MCF 10A (cell line): ENCODE measurements at regions not wholly inside any gene's neighbourhood (a gene's known extent, or its start where the extent isn't known, plus 50 kb on each side); places are given as distances from the start of the nearest gene placed in this dataset.

Experiments
- BruUV-seq: library from RNA; stranded (reverse); fragments of 400-500 nt; replicated peaks from 2 replicates; lab custom pipeline; 2021; lab: Mats Ljungman, UMichigan
- CTCF ChIA-PET: fragments of 300-600 bp; sonication (Branson Sonifier 250); formaldehyde crosslinking; extraction: SDS; loops from one replicate; lab custom pipeline; 2021; ENCODE audit warnings: antibody characterized with exemption, inconsistent platforms; lab: Yijun Ruan, JAX
- POLR2A ChIA-PET: fragments of 300-600, 350-650 bp; sonication (Branson Sonifier 250); formaldehyde crosslinking; extraction: SDS; loops from one replicate; lab custom pipeline; 2020; ENCODE audit warnings: antibody characterized with exemption, inconsistent platforms; lab: Yijun Ruan, JAX
- DNase-seq: peaks from one replicate; pipeline ENCODE4 v3.0.0-alpha.2; 2018; ENCODE audit not compliant: unreplicated experiment
- H3K27ac Mint-ChIP-seq: one replicate; pipeline ENCODE4 v1.8.0; 2022; ENCODE audit warnings: mild to moderate bottlenecking, low read depth, mixed read lengths; ENCODE audit not compliant: unreplicated experiment
- H3K27me3 Mint-ChIP-seq: one replicate; pipeline ENCODE4 v1.8.0; 2022; ENCODE audit warnings: mixed read lengths; ENCODE audit not compliant: insufficient read depth, unreplicated experiment
- H3K36me3 Mint-ChIP-seq: one replicate; pipeline ENCODE4 v1.8.0; 2022; ENCODE audit warnings: mild to moderate bottlenecking, moderate library complexity, mixed read lengths; ENCODE audit not compliant: insufficient read depth, unreplicated experiment
- H3K4me1 Mint-ChIP-seq: one replicate; pipeline ENCODE4 v1.8.0; 2022; ENCODE audit warnings: mixed read lengths; ENCODE audit not compliant: insufficient read depth, unreplicated experiment
- H3K4me3 Mint-ChIP-seq: one replicate; pipeline ENCODE4 v1.8.0; 2022; ENCODE audit warnings: mild to moderate bottlenecking, moderate library complexity, mixed read lengths; ENCODE audit not compliant: unreplicated experiment
- H3K9me3 Mint-ChIP-seq: one replicate; pipeline ENCODE4 v1.8.0; 2022; ENCODE audit warnings: mixed read lengths; ENCODE audit not compliant: unreplicated experiment
- intact Hi-C: fragments of 100-400 bp; cut with micrococcal nuclease; formaldehyde crosslinking; loops from 2 replicates; pipeline ENCODE4 v1.14.1; 2022
- TF ChIP-seq, protein P1 (sequence below): fragments of 200-600 bp; IDR thresholded peaks from one replicate; pipeline ENCODE4 v1.8.0; 2022; ENCODE audit warnings: antibody characterized with exemption, mild to moderate bottlenecking; ENCODE audit not compliant: unreplicated experiment

DNA sequence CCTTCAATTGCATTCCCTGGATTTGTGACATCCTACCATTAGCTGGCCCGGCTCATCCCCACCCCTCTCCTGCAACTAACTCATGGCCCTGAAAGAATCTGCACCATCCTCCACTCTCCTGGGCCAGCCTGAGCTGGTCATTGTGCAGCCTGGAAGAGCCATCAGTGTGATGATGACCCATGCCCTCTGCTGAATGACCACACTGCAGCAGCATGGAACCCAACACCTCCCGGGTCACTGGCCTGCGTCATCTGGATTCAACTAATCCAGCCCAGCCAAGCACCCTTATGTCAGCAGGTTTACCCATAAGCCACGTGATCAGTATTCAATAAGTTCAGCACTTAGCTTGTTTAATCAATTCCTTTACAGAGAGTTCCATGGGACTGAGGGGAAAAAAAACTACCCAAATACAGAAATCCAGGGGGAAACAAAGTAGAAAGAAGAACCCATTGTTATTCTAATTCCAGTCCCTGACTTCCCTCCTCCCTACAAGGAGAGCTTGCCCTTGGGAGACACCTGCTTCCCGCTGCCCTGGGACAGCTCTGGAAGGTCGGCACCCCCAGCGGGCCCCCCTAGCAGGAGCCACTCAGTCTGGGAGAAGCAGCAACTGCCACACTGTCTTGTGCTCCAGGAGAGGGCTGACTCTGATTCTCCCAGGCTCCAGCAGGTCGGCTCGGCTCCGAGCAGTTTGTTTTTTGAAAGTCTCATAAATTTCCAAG, 309.1 kb upstream of the TLE3 start:
- no peaks in the 10 kb centered on the region for H3K9me3 Mint-ChIP-seq
- H3K4me1 Mint-ChIP-seq, result peaks cover 9% of the 10 kb centered on the region
- no peaks in the 10 kb centered on the region for H3K36me3 Mint-ChIP-seq
- H3K27ac Mint-ChIP-seq, result no peak overlapping the region
- TF ChIP-seq, protein P1, sequence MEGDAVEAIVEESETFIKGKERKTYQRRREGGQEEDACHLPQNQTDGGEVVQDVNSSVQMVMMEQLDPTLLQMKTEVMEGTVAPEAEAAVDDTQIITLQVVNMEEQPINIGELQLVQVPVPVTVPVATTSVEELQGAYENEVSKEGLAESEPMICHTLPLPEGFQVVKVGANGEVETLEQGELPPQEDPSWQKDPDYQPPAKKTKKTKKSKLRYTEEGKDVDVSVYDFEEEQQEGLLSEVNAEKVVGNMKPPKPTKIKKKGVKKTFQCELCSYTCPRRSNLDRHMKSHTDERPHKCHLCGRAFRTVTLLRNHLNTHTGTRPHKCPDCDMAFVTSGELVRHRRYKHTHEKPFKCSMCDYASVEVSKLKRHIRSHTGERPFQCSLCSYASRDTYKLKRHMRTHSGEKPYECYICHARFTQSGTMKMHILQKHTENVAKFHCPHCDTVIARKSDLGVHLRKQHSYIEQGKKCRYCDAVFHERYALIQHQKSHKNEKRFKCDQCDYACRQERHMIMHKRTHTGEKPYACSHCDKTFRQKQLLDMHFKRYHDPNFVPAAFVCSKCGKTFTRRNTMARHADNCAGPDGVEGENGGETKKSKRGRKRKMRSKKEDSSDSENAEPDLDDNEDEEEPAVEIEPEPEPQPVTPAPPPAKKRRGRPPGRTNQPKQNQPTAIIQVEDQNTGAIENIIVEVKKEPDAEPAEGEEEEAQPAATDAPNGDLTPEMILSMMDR, result no peak
- CTCF ChIA-PET, result interaction anchor here (0.5 to 0.7 kb wide), 3 partner anchors 53 to 643 kb away, joined by 3 read pairs; no protein-coding TSS in a partner anchor
- POLR2A ChIA-PET, result no interaction called here
- no TSS peak for BruUV-seq
- intact Hi-C loops, result no loop called here
- H3K27me3 Mint-ChIP-seq, result peaks cover 13% of the 10 kb centered on the region
- no peak for DNase-seq
- H3K4me3 Mint-ChIP-seq, result no peak overlapping the region

DNA sequence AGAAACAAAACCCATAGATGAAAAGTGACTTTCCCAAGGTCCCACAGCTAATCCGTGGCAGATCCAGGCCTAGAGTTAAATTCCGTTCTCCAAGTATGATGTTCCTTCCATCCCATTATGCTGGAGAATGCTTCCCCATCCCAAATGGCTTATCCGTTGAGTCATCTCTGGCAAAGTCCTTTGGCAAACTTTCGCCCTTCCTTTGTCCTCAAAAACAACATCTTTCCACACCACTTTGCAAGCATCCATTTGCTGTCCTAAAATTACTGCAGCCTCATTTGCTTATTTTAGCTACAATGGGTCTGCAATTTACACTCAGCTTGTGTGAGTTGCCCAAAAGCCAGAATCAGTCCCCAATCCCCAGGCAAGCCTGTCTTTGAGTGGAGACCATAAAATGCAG, 304.0 kb upstream of the TLE3 start:
- DNase-seq, result no peak
- ChIA-PET POLR2A (interaction anchor here (0.7 kb wide), 1 partner anchor 936 kb away, joined by 3 read pairs; no protein-coding TSS in a partner anchor), CTCF (no interaction called here)
- no peaks in the 10 kb centered on the region for H3K9me3 Mint-ChIP-seq
- BruUV-seq, result no TSS peak
- H3K4me3 Mint-ChIP-seq, result no peak overlapping the region
- peaks cover 28% of the 10 kb centered on the region for H3K27me3 Mint-ChIP-seq
- no peaks in the 10 kb centered on the region for H3K36me3 Mint-ChIP-seq
- intact Hi-C loops, result no loop called here
- no peaks in the 10 kb centered on the region for H3K4me1 Mint-ChIP-seq
- no peak overlapping the region for H3K27ac Mint-ChIP-seq
- TF ChIP-seq, protein P1, result no peak

DNA sequence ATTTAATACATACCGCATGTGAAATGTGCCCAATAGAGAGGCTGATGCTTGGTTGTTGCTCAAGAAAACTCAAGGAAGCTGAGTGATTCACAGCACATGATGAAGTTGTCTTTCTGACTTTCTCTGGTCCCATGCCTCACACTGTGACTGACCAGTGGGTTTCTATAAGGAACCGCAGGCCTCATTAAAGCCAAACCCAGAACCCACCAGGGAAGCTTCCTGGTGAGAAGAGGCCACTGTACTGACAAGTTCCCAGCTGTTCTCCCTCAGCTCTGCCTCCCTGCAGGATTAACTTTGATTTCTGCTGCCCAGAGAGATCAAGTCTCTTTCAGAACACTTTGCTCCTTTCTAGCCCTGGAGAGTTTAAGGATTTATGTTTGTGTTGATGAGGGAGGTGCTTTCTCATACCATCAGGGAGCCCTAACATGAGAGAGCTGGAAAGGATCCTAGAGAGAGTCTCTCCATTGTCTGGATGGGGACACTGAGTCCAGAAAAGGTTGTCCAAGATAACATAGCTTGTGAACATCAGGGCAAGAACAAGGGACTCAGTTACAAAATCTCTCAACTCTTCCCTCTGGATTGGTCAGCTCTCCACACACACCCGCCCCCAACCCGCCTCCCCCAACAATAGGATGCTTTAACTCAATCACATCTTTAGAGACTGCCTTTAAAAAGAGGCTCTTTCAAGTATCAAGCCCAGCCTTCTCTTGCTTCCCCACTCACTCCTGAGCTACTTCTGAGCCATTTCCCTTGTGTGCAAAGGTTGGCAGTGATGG, 303.2 kb upstream of the TLE3 start:
- H3K4me3 Mint-ChIP-seq, result no peak overlapping the region
- no peaks in the 10 kb centered on the region for H3K9me3 Mint-ChIP-seq
- H3K36me3 Mint-ChIP-seq, result no peaks in the 10 kb centered on the region
- TF ChIP-seq, protein P1, result no peak
- no TSS peak for BruUV-seq
- intact Hi-C loops, result no loop called here
- H3K4me1 Mint-ChIP-seq, result no peaks in the 10 kb centered on the region
- POLR2A ChIA-PET, result interaction anchor here (0.7 kb wide), 1 partner anchor 935 kb away, joined by 3 read pairs; no protein-coding TSS in a partner anchor
- H3K27me3 Mint-ChIP-seq, result peaks cover 36% of the 10 kb centered on the region
- CTCF ChIA-PET, result interaction anchor here (0.6 kb wide), 1 partner anchor 898 kb away, joined by 3 read pairs; no protein-coding TSS in a partner anchor
- no peak overlapping the region for H3K27ac Mint-ChIP-seq
- no peak for DNase-seq

DNA sequence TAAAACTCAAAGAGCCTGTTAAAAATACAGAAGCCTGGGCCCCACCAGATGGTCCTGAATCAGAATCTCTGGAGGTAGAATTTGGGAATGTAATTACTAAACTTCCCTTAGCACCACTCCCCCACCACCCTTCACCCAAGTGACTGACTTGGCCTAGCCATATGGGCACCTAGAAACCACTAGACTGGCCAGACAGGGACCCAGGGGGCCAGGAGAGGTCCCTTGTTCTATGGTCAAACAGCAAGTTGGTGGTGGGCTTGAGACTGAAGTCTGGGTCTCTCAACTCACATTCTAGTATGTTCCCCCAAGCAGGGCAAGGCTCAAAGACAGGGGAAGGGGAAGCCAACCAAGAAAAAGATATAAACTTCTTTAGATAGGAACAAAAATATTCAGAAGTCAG, 301.5 kb upstream of the TLE3 start:
- no peaks in the 10 kb centered on the region for H3K4me1 Mint-ChIP-seq
- POLR2A ChIA-PET, result no interaction called here
- intact Hi-C loops, result no loop called here
- no peak overlapping the region for H3K4me3 Mint-ChIP-seq
- H3K27ac Mint-ChIP-seq, result no peak overlapping the region
- no peaks in the 10 kb centered on the region for H3K36me3 Mint-ChIP-seq
- no TSS peak for BruUV-seq
- TF ChIP-seq, protein P1, result no peak
- H3K9me3 Mint-ChIP-seq, result no peaks in the 10 kb centered on the region
- no peak for DNase-seq
- CTCF ChIA-PET, result interaction anchor here (0.9 kb wide), 1 partner anchor 158 kb away, joined by 3 read pairs; no protein-coding TSS in a partner anchor
- H3K27me3 Mint-ChIP-seq, result peaks cover 53% of the 10 kb centered on the region
